A204.1 (cell line): ENCODE measurements at regions not wholly inside any gene's neighbourhood (a gene's known extent, or its start where the extent isn't known, plus 50 kb on each side); places are given as distances from the start of the nearest gene placed in this dataset.

Experiments used
- FAIRE-seq: peaks from 2 replicates; lab custom pipeline; 2012; peaks lifted over from hg19 to GRCh38; lab: Jason Lieb, UNC

DNA sequence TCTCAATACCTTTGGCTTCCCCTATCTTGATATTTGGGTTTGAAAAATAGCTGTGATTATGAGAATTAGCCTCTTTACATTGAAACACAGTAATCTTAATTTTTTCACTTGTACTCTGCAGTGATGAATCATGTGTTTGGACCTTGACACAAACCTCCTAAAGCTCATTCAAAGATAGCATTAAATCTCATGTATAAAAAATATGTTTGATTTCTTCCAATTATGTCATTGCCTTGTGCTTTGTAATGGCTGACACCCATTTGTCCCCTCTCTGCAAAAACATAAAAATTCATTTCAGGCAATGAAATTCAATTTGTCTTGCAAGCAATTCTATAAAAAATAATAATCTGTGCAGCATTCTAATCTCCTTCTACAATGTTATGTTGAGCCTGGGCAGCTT, 422.4 kb upstream of the BOD1L1 start:
- FAIRE-seq = no peak

DNA sequence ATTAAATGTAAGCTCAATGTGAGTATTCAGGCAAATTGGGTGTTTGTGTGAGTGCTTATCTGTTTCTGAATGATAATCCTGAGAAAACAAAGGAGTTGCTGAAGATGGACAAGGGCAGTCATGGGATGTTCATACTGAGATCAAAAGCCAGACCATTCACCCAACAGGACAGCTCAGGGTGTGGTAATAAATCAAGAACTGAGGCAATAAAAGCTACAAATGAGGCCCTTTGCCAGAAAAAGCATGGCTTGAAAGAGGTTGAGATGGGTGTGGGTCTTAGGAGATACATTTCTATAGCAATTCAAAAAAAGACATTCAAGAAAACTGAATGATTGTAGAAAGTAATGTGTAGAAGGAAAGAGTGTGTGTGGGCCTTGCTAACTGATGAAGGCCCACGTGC, 425.8 kb upstream of the BOD1L1 start:
- FAIRE-seq = no peak

DNA sequence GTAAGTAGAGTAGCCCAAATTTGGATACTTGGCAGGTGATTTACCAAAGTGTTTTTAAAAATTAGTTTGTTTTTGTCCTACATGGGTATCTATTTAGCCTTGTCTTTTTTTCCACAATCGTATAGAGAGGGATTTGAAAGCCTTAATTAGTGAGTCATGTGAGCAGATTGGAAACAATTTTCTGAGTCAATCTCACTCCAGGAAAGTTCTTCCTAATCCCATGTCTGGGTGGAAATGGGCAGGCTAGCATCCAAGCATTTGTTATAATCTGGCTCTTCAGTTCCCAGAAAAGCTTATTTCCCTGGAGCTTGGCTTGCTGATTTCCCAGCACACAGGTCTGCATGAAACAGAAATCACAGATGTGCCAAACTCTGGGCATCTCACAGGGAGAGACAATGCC, 426.9 kb upstream of the BOD1L1 start:
- no peak for FAIRE-seq

DNA sequence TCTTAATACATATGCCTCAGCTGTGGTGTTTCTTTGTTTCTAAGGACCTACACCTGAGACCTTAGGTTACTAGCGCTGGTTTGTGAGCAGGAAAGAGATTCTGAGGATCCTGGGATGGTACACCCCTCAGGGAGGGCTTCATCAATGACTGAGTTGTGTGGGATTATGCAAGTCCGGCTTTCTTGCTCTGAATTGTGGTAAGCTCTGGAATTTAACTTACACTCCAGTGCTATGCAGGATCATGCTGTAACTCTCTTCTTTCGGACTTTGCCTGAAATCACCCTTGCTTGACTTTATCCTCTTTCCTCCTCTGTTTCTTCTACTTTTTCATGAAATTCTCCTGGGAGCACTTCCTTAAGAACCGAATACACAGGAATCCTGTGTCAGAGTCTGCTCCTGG, 431.5 kb upstream of the BOD1L1 start:
- FAIRE-seq = no peak

DNA sequence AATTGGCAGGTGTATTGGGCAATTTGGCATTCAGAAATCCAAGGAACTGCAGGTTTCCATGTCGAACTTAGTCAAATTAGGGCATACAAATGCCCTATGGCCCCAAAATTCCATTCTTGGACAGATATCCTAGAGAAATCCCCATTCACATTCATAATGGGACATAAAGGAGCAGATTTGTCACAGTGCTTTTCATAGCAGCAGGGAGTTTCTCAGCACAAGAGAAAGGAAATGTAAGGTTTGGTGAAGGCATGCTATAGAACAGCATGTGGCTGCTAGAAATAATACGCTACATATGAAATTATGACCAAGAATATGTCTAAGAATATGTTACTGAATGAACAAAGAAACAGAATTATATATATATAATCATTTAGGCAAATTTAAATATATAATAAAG, 437.5 kb upstream of the BOD1L1 start:
- no peak for FAIRE-seq

DNA sequence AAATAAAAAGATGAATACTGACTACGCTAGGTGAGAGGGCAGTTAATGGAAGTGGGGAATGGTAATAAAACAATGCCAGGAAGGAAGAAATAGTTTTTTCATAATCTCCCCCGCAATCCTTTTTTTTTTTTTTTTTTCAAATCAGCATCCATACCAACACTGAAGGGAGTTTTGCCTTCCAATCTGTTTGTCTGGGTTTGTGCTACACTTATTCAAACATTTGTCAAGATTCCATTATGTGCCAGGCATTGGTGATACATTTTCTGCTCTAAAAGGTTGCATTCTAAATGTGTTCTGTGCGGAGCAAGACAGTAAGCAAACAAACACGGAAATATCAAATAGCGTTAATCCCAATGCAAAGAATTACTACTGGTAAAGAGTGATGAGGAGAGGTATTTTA, 437.9 kb upstream of the BOD1L1 start:
- FAIRE-seq = no peak

DNA sequence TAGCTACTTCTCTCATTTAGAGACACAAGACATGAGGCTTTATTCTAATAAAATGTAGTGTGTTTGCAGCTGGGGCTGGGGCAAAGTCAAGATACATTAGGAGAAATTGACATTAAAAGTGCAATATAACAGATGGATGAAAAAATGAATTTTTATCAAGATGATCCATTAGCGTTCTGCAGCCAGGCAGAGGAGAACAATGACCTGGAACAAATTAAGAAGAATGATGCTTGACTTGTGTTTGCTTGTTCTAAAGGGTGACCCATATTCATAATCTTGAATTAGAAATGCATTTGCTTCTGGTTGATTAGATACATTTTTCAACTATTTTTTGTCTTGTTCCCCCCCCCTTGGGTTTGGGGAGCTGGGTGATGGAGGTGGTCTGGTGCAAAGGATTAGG, 439.5 kb upstream of the BOD1L1 start:
- FAIRE-seq = no peak

DNA sequence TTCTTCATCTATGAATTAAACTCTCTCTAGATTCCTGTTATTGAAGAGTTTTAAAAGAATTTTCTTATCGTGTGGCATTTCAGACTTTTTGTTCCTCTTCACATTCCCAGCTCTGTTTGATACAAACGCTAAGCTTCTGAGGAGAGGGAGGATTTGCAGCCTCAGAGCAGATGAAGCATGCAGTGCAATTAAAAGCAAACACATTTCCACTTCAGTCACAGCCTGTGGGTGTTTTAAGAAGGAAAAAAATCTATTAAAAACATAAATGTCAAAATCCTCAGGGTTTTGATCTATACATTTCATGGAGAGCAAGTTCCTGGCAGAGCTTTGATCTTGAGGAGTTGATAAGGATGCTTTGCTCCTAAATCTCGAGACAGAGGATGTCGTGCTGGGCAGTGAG, 442.4 kb upstream of the BOD1L1 start:
- no peak for FAIRE-seq

DNA sequence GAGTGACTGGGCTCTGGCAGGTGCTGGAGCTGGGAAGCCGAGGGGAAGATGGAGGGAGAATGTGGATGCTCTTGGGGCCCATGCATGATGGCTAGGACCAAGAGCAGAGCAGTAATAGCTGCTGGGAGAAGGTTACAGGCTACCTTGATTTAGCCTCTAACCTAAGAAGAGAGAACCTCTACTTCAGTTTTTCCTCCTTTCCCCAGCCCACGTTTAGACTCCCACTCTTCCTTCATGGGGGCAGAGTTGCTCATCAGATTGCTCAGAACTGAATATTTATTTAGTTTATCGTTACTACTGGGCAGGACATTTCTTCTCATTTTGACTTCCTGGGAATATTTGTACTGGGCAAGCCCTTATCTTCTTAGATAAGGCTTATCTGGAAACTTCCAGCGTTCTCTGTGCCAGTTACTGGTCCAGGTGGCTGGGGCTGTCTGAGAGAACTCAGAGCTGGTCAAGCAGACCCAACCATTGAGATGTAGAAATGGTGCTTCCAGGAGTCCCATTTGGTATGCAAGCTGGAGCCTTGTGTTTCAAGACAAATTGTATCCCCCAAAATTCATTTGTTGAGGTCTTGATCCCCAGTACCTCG, 442.9 kb upstream of the BOD1L1 start:
- FAIRE-seq = no peak

DNA sequence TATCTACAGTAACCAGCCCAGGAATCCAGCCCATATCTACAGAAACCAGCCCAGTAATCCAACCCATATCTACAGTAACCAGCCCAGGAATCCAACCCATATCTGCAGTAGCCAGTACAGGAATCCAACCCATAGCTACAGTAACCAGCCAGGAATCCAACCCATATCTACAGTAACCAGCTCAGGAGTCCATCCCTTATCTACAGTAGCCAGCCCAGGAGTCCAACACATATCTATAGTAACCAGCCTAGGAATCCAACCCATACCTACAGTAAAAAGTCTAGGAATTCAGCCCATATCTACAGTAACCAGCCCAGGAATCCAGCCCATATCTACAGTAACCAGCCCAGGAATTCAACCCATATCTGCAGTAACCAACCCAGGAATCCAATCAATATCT, 445.0 kb upstream of the BOD1L1 start:
- FAIRE-seq = no peak

DNA sequence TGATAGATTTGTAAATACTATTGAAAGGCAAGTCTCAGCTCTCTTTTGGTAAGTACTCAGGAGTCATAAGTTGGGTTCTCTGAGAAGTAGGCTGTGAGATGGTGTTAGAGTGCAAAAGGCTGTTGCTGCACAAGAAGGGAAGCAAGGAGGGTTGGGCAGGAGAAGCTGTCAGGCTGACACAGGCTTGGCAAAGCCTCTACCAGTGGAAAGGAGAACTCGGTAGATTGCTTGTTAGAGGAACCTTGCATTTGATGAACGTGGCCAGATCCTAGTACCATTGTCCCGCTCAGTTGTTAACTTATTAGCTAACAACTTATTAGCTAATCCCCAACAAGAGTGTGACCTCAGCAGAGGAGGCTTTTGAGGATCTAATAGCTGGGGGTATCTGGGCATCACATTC, 449.3 kb upstream of the BOD1L1 start:
- no peak for FAIRE-seq

DNA sequence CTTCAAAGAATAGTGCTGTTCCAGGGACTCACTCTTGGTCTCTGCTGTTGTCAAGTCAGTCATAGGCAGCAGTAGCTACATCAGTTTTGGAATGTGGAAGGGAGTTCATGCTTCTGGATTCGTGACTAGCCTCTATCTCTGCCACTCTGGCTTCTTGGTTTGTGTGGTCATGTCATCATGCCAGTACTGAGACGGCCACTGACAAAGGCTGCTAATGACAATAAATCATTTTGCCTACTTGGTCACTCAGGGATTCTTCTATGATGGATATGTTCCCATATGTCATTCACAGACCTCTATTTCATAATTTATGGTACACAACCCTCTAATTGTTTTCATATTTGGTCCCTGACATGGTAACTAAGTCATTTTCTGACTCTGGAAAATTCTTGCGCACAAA, 450.8 kb upstream of the BOD1L1 start:
- FAIRE-seq = no peak

DNA sequence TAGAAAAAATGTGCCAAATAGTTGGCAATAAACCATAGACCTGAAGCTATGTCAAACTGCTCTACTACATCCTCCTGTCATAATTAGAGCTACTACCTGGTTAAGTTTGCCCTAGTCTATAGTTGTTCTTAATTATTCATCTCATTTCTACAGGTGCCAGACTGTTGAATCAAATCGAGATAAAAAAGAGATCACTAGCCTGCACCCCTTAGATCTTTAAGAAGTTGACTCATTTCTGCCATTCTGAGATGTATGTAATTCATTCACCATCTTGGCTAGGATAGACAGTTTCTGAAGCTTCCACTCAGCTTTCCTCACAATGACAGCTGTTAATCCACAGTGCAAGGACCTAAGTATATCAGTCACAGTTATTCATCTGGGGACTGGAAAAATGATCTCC, 452.1 kb upstream of the BOD1L1 start:
- no peak for FAIRE-seq

DNA sequence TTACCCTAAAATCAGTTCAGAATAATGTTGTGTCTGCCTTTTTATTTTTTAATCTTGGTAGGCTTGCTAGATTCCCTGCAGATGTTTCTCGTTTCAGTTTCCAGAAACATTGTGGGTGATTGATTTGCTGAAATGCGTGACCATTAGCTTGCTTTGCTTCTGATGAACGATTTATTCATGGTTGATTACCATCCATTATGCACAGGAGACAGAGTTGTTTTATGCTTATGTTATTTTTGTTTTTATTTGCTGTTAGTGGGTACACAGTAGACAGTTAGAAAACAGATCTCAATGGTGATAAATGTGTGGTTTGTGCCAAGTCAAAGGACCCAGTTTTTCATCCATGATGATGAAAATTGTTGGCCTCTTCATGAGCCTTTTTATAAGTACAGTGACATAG, 455.6 kb upstream of the BOD1L1 start:
- FAIRE-seq = no peak

DNA sequence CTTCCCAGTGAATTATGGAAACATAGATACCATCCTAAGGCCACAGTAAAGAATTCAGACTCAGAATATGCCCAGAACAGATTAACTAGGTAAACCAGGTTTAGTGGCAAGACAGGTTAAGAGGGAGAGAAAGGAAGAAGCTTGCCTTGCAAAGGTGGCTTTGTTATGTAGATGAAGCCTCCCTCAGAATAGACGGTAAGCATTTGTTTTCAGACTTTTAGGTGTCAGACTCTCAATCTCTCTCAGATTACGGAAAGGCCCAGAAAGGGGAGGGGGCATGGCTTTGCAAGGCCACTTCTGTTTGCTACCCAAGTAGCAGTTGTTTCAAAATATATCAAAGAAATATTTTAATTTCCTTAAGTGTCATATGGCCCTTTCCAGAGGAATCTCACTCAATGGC, 457.1 kb upstream of the BOD1L1 start:
- no peak for FAIRE-seq

DNA sequence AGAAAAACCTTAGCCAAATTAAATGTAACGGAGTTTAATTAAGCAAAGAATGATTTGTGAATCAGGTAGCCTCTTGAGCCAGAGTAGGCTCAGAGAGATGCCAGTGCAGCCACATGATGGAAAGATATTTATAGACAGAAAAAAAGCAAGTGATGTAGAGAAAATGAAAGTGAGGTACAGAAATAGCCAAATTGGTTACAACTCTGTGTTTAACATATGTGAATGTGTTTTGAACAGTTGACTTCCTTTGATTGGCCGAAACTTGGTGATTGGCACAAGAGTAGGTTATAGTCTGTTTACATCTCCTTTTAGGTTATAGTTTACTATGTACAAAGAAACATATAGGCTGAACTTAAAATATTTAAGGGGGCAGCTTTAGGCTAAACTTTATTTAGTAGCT, 459.9 kb upstream of the BOD1L1 start:
- FAIRE-seq = no peak

DNA sequence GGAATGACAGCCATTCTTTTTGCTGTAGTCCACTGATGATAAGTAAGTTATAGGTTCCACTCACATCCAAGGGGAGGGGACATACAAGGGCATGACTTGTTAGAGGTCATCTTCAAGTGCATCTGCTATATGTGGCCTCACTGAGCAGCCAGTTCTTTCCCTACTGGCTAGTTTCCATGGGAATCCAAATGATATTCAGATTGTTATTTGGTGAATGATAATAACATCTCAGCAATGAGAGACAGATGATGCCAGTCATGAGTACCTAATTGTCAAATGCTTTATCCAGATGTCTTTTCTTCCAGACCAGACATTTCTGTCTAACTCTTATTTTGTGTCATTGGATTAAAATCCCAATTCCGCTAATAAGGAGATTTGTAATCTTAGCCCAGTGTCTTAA, 460.4 kb upstream of the BOD1L1 start:
- FAIRE-seq = no peak

DNA sequence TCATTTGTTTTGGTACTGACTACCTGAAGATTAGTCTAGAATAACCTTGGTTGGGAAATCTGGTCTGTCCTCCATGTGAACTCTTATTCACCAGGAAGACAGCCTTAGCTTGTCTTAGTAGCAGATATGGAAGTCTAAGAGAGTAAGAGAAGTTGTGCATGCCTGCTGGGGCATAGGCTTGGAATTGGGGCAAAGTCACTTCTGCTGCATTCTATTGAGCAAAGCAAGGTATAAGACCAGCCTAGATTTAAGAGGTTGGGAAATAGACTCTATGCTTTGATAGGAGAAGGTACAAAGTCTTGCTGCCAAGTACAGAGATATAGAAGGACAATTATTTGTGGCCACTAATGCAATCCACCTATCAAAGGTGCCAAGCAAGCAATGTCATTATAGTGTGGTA, 464.0 kb upstream of the BOD1L1 start:
- FAIRE-seq = no peak

DNA sequence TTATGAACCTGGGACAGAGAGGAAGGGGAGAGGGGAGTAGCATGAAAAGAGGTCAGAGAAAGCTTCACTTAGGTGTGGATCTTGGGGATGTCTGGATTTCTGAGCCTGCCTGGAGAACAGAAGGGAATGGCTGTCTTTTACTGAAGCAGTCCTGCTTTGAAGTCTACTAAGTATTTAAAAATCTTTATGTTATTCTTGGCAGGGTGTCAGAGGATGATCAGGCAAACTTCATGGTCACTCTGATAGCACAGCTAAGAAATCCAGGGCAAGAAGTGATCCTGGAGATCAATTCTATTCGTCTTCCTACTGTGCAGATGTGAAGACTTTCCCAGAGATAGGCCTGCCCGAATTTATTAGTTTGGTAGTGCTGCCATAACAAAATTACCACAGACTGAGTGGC, 464.4 kb upstream of the BOD1L1 start:
- FAIRE-seq = no peak

DNA sequence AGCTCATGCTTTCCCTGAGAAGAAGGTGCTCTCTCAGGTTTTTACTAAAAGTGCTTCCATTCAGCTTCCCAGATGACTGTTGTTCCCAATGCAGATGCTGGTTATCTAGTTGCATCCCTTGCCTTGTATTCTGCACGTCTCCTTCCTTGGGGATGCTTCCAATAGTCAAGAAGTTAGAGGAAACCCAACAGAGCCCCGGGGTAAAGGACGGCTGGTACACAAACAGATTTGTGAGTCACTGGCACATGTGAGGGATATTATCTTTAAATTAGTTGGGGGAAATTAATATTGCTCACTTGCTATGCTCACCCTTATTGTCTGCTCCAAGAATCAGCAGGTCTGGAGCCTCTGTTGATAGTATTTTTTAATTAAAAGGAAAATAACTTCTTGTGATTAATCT, 465.2 kb upstream of the BOD1L1 start:
- no peak for FAIRE-seq

DNA sequence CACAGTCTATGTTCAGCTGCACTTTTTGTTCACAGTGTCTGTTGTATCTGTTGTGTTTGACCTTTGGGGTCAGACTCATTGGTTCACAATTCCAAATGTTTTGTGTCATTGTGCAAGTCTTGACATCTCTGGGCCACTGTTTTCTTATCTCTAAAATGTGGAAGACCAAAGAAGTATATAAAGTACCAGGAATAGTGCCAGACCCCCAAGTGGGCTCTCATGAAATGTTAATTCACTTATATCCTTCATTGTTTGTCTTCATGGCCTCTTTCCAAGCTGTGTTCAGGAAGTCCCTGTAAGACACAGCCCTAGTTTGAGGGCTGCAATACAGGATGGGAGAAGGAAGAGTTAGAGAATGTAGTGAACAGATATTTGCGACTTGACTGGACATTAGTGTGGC, 468.3 kb upstream of the BOD1L1 start:
- FAIRE-seq = no peak

DNA sequence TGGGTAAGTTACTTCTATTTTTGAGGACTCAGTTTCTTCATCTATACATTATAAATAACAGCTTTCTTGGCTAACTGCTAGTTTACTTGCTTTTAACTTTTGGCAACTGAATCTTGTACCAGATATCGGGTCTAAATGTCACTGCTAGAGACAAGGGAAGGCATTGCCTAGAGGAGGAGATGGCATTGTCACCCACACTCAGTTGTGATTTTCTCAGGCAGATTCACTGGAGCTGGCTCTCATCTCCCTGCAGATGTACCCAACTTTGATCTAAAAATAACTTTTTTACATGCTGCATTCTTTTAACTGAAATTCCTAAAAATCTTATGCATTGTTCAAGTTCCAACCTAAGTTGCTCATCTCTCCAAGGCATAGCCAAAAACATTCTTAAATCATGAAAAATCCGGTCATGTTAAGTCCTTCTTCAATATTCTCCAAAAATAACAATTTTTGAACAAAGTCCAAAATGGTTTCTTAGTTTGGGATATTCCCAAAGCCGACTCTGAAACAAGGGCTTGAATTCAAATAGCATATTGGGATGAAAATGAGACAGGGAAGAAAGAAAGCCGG, 469.0 kb upstream of the BOD1L1 start:
- no peak for FAIRE-seq

DNA sequence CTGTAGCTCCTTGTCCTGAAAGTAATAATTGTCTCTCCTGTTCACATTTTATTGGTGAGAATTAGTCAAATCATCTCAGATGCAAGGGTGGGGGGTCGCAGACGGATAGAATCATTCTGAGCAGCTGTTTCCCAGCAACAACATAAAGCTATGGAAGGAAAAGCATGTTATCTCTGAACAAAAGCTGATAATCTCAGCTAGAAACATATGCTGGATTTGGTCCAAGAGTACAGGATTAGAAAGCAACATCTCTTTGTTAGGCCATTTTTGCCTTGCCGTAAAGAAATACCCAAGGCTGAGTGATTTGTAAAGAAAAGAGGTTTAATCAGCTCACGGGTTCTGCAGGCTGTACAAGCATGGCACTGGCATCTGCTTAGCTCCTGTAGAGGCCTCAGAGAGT, 472.8 kb upstream of the BOD1L1 start:
- FAIRE-seq = no peak

DNA sequence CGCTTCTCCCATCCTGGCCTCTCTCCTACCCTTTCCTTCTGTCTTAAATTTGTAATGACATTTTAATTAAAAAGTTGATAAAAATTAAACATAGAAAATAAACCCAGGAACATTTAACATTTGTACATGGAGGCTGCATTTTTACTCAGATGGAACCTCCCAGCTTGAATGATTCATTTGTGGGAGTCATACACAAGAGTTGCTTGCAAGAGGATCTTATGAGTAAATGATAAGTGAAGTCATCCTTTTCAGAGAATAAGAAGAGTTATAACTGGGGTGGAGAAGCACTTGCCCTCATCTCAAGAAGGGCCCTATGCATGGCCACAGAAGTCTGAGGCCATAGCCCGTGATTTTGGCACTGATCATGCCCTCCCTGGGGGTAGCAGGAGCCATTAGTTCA, 482.9 kb upstream of the BOD1L1 start:
- FAIRE-seq = no peak

DNA sequence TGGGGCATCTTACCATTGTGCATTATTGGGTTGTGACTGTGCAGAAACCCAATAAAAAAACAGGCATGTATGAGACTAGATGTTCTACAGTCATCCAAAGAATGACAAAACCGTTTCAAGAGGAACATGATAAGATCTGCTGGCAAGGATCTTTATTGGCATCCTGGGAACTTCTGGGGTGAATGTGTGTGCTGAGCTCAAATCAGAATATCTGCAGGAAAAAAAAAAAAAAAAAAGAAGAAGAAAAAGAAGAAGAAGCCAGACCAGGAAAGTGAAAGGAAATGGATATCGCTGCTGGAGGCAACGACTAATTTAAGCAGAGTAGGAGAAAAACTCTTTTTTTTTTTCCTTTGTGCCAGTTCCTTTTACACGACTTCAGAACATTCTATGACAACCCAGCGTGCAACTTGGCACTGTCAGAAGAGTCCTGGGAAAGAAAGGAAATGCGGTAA, 484.2 kb upstream of the BOD1L1 start:
- no peak for FAIRE-seq
